ENCODE measurements at regions not wholly inside any gene's neighbourhood (a gene's known extent, or its start where the extent isn't known, plus 50 kb on each side); places are given as distances from the start of the nearest gene placed in this dataset.

DNA sequence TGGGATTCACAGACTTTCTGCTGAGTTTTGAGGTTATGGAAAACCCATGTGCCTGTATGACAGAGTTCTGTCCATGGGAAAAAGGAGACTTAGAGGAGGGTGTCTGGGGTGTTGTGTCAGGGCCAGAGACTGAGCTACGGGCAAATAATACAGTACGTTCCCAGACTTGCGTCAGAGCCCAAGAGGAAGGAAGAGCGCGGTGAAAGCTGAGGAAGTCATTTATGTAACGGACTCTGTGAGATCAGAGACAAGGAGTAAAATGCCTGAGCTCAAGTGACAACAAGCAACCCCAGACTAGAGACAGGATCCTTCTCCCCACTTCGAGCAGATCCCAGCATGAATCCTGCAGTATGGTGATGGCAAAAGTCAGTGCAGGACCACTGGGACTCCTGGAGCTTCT is 368.6 kb upstream of the MCTP2 start:
- no peak overlapping the region for H4K8ac ChIP-seq (ENCODE audit: extremely low read depth, insufficient read depth, low read length)
- no peak overlapping the region for H2BK5ac ChIP-seq (ENCODE audit: low read depth, low read length)
- H3K9me3 ChIP-seq (ENCODE audit: insufficient read depth in 2 of 2, low read depth in 1 of 2, low read length in 1 of 2) = no peaks in the 10 kb centered on the region
- no peak overlapping the region for H3K18ac ChIP-seq (ENCODE audit: extremely low read depth, low read length)
- no peak overlapping the region for H3K4me2 ChIP-seq (ENCODE audit: insufficient read depth in 1 of 2, low read depth in 2 of 2, low read length in 2 of 2)
- H3K56ac ChIP-seq (replicated peaks; ENCODE audit: insufficient read length, low read depth, low read length) = no peak overlapping the region
- ChIA-PET CTCF (ENCODE audit: partially characterized antibody) (no interaction called here), POLR2A (ENCODE audit: partially characterized antibody) (no interaction called here)
- H4K5ac ChIP-seq (ENCODE audit: insufficient read length, low read depth, low read length) = no peak overlapping the region
- DNase-seq (ENCODE audit: low read depth in 1 of 2, low spot score in 2 of 2) (no peak), FAIRE-seq (no peak)
- no peak overlapping the region for H3K4ac ChIP-seq (replicated peaks; ENCODE audit: insufficient read length, low read depth, low read length)
- no peaks in the 10 kb centered on the region for H4K20me1 ChIP-seq (replicated peaks in 1 of 2; ENCODE audit: control insufficient read depth in 1 of 2, insufficient read depth in 2 of 2, low read length in 2 of 2)
- H2AK5ac ChIP-seq (ENCODE audit: low read depth, low read length) = no peak overlapping the region
- no peaks in the 10 kb centered on the region for H3K23me2 ChIP-seq (ENCODE audit: low read depth, low read length)
- H3K9ac ChIP-seq (replicated peaks in 1 of 4; ENCODE audit: extremely low read depth in 1 of 4, low read depth in 3 of 4, low read length in 3 of 4) = no peak overlapping the region
- H3K79me2 ChIP-seq (ENCODE audit: control insufficient read depth in 1 of 2, insufficient read depth in 2 of 2, low read length in 2 of 2) = no peaks in the 10 kb centered on the region
- no peak overlapping the region for H2AFZ ChIP-seq (ENCODE audit: low read length)
- H3K14ac ChIP-seq (ENCODE audit: insufficient read length) = no peak overlapping the region
- H3K36me3 ChIP-seq (ENCODE audit: control insufficient read depth in 2 of 4, insufficient read depth in 4 of 4, low read length in 3 of 4) = no peaks in the 10 kb centered on the region
- H3K79me1 ChIP-seq (ENCODE audit: low read depth, low read length) = no peaks in the 10 kb centered on the region
- no peak overlapping the region for H3K23ac ChIP-seq (ENCODE audit: insufficient read length)
- no peak overlapping the region for H4K91ac ChIP-seq (replicated peaks; ENCODE audit: insufficient read length, low read length)
- no peak overlapping the region for H2BK12ac ChIP-seq (ENCODE audit: low read depth, low read length)
- H3K4me3 ChIP-seq (ENCODE audit: extremely low read depth in 1 of 4, insufficient read depth in 2 of 4, low read depth in 3 of 4, low read length in 4 of 4) = no peak overlapping the region
- no peak overlapping the region for H3K27ac ChIP-seq (ENCODE audit: low read depth, low read length)
- no peak overlapping the region for H2BK120ac ChIP-seq (replicated peaks; ENCODE audit: low read depth, low read length)
- 83% methylated on average over 7 of the region's 7 CpGs; no CpG with 5 or more reads in 1 of the 2 experiments for WGBS, 2 experiments (ENCODE audit: extremely low coverage in 1 of 2, insufficient coverage in 1 of 2, insufficient read length in 1 of 2, insufficient replicate concordance in 2 of 2, low coverage in 1 of 2, low lambda C conversion rate in 2 of 2, missing lambda C conversion rate in 1 of 2)
- H2BK15ac ChIP-seq (ENCODE audit: low read length) = no peak overlapping the region
- no peaks in the 10 kb centered on the region for H3K27me3 ChIP-seq (replicated peaks in 1 of 4; ENCODE audit: control insufficient read depth in 3 of 4, extremely low read depth in 1 of 4, insufficient read depth in 3 of 4, low read length in 3 of 4)
- H3K4me1 ChIP-seq (replicated peaks in 1 of 4; ENCODE audit: control insufficient read depth in 3 of 4, insufficient read depth in 4 of 4, low read length in 3 of 4) = no peaks in the 10 kb centered on the region
- H2BK20ac ChIP-seq (ENCODE audit: low read length) = no peak overlapping the region
- no peak for TF ChIP-seq SIN3A (conservative IDR thresholded peaks at IDR 0.05 in 1 of 2, IDR thresholded peaks at IDR 0.05 in 1 of 2; ENCODE audit: low read depth in 1 of 2, low read length in 2 of 2)
- TF ChIP-seq PHF8 (conservative IDR thresholded peaks at IDR 0.05; ENCODE audit: low read depth, low read length) = no peak
- no peak for TF ChIP-seq CREB1 (IDR thresholded peaks at IDR 0.05)
- TF ChIP-seq TCF12 (IDR thresholded peaks at IDR 0.05; ENCODE audit: low read depth, low read length) = no peak
- TF ChIP-seq, protein P1, sequence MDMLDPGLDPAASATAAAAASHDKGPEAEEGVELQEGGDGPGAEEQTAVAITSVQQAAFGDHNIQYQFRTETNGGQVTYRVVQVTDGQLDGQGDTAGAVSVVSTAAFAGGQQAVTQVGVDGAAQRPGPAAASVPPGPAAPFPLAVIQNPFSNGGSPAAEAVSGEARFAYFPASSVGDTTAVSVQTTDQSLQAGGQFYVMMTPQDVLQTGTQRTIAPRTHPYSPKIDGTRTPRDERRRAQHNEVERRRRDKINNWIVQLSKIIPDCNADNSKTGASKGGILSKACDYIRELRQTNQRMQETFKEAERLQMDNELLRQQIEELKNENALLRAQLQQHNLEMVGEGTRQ (IDR thresholded peaks at IDR 0.05; ENCODE audit: low read length) = no peak
- no peak for TF ChIP-seq SP4 (IDR thresholded peaks at IDR 0.05; ENCODE audit: low read length)
- TF ChIP-seq ASH2L (IDR thresholded peaks at IDR 0.05; ENCODE audit: low read length) = no peak
- no peak for TF ChIP-seq NANOG (IDR thresholded peaks at IDR 0.05; ENCODE audit: insufficient read depth, low read depth, low read length, poor library complexity, severe bottlenecking)
- no peak for TF ChIP-seq HDAC2 (IDR thresholded peaks at IDR 0.05; ENCODE audit: borderline replicate concordance in 1 of 2, low read depth in 2 of 2, low read length in 2 of 2)
- no peak for TF ChIP-seq RAD21 (IDR thresholded peaks at IDR 0.05 in 1 of 2, conservative IDR thresholded peaks at IDR 0.05 in 1 of 2; ENCODE audit: low read depth in 2 of 2, low read length in 2 of 2)
- TF ChIP-seq KDM1A (IDR thresholded peaks at IDR 0.05; ENCODE audit: borderline replicate concordance, low read length) = no peak
- TF ChIP-seq RFX5 (IDR thresholded peaks at IDR 0.05; ENCODE audit: borderline replicate concordance, low read depth, low read length) = no peak
- TF ChIP-seq SP1 (IDR thresholded peaks at IDR 0.05; ENCODE audit: low read depth, low read length) = no peak
- no peak for TF ChIP-seq BRCA1 (IDR thresholded peaks at IDR 0.05; ENCODE audit: low read depth, low read length)

All from H1 (cell line).